ENCODE measurements at regions not wholly inside any gene's neighbourhood (a gene's known extent, or its start where the extent isn't known, plus 50 kb on each side); places are given as distances from the start of the nearest gene placed in this dataset.

DNA sequence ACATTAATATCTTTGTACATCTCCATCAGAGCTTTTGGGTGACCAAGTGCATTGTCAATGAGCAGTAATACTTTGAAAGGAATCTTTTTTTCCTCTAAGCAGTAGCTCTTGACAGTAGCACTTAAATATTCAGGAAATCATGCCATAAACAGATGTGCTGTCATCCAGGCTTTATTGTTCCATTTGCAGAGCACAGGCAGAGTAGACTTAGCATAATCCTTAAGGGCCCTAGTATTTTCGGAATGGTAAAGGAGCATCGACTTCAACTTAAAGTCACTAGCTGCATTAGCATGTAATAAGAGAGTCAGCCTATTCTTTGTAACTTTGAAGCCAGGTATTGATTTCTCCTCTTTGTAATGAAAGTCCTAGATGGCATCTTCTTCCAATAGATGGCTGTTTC lies 121.8 kb upstream of the CWC22 start:
- TF ChIP-seq POLR2A (IDR thresholded peaks at IDR 0.05) (no peak), POLR2AphosphoS5 (IDR thresholded peaks at IDR 0.05) (no peak), EP300 (IDR thresholded peaks at IDR 0.05) (no peak)
- TF ChIP-seq, protein P1, sequence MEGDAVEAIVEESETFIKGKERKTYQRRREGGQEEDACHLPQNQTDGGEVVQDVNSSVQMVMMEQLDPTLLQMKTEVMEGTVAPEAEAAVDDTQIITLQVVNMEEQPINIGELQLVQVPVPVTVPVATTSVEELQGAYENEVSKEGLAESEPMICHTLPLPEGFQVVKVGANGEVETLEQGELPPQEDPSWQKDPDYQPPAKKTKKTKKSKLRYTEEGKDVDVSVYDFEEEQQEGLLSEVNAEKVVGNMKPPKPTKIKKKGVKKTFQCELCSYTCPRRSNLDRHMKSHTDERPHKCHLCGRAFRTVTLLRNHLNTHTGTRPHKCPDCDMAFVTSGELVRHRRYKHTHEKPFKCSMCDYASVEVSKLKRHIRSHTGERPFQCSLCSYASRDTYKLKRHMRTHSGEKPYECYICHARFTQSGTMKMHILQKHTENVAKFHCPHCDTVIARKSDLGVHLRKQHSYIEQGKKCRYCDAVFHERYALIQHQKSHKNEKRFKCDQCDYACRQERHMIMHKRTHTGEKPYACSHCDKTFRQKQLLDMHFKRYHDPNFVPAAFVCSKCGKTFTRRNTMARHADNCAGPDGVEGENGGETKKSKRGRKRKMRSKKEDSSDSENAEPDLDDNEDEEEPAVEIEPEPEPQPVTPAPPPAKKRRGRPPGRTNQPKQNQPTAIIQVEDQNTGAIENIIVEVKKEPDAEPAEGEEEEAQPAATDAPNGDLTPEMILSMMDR (IDR thresholded peaks at IDR 0.05) = no peak
- Histone ChIP-seq H3K4me1 (peaks cover 0 to 16% (median 6%) of the 10 kb centered on the region in 4 donors), H3K36me3 (no peaks in the 10 kb centered on the region), H3K27me3 (no peaks in the 10 kb centered on the region), H3K4me3 (no peak overlapping the region), H3K27ac (no peak overlapping the region), H3K9me3 (no peaks in the 10 kb centered on the region)
- no peak for DNase-seq
- WGBS, 5 donors = 80 to 92% (median 88%) methylated on average over 2 of the region's 2 CpGs
- intact Hi-C loops (cut with DNase I; ENCODE audit: low total_unique reads) = loop anchor here (10.0 kb wide), 1 partner anchor 1336 kb away; no protein-coding TSS in a partner anchor

DNA sequence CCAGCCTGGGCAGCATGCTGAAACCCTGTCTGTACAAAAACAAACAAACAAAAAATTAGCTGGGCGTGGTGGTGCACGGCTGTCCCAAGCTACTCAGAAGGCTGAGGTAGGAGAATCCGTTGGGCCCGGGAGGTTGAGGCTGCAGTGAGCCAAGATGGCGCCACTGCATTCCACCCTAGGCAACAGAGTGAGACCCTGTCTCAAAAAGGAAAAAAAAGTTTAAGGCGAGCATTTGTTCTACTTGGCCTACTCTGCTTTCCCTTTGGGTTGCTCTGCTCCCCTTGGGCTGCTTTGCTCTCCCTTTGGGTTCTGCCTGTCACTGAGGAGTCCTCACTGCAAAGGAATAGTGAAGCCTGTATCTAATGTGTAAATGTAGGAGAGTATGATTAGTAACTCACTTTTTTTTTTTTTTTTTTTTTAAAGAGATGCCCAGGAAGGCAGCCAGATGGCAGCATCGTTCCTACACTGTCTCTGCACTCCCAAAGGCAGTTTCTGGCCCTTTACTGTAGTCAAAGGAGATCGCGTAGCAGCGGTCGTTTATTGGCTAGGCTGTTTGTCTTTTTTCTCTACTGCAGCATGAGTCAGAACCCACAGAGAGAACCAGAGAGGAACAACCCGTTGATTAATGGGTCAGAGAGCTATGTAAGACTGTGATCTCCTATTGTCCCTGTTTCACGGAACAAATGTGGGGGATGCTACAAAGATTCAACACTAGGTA lies 118.3 kb upstream of the CWC22 start:
- intact Hi-C loops (cut with DNase I; ENCODE audit: low total_unique reads) = loop anchor here (10.0 kb wide), 1 partner anchor 1339 kb away; no protein-coding TSS in a partner anchor

GRCh38 chr2:180124273-180125139 lies 117.4 kb upstream of the CWC22 start:
- peak in 1 of 2 donors; percentile 81 for DNase-seq
- no peak overlapping the region for H3K27ac ChIP-seq
- TF ChIP-seq POLR2AphosphoS5 (IDR thresholded peaks at IDR 0.05) = no peak
- TF ChIP-seq, protein P1 (IDR thresholded peaks at IDR 0.05) = peak in 5 of 7 experiments; percentile 35 to 63 (median 46)
- no peak for TF ChIP-seq EP300 (IDR thresholded peaks at IDR 0.05)
- intact Hi-C loops (cut with DNase I; ENCODE audit: low total_unique reads) = loop anchor here (10.0 kb wide), 1 partner anchor 1340 kb away; no protein-coding TSS in a partner anchor
- no peak overlapping the region for H3K4me3 ChIP-seq
- H3K4me1 ChIP-seq = peaks cover 0 to 16% (median 6%) of the 10 kb centered on the region in 4 donors
- 18 to 24% (median 20%) methylated on average over 8 of the region's 8 CpGs for WGBS, 5 donors
- H3K36me3 ChIP-seq = no peaks in the 10 kb centered on the region
- H3K9me3 ChIP-seq = no peaks in the 10 kb centered on the region
- H3K27me3 ChIP-seq = no peaks in the 10 kb centered on the region

More for the DNA sequence above, 118.3 kb upstream of the CWC22 start:
- no peaks in the 10 kb centered on the region for H3K9me3 ChIP-seq
- no peak for TF ChIP-seq POLR2A (IDR thresholded peaks at IDR 0.05)
- TF ChIP-seq, protein P1 (IDR thresholded peaks at IDR 0.05) = peak in 4 of 7 experiments; percentile 27 to 63 (median 44)
- no peak for TF ChIP-seq EP300 (IDR thresholded peaks at IDR 0.05)
- no peak for TF ChIP-seq POLR2AphosphoS5 (IDR thresholded peaks at IDR 0.05)
- no peak overlapping the region for H3K27ac ChIP-seq
- WGBS, 5 donors = 14 to 29% (median 20%) methylated on average over 13 of the region's 13 CpGs
- peak; percentile 66 to 93 for DNase-seq
- peaks cover 0 to 16% (median 6%) of the 10 kb centered on the region in 4 donors for H3K4me1 ChIP-seq
- H3K27me3 ChIP-seq = no peaks in the 10 kb centered on the region
- H3K36me3 ChIP-seq = no peaks in the 10 kb centered on the region
- H3K4me3 ChIP-seq = no peak overlapping the region

DNA sequence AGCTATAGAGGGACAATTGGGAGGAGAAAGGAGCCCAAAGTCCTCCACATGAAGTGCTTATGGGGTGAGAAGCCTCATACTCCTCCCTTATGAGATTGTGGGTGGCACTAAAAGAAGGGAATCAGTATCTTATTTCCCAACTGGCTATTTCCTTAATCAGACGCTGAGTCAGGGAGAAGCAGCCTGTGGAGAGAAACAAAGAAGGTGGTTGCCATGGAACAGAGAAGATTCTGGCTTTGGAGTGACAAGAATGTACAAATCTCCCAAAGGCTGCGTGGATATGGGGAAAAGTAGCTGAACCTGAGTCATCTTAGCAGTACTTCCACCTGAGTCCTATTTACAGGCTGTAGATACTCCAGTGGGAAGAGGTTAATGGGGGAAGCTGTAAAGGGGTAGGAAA lies 115.8 kb upstream of the CWC22 start:
- Histone ChIP-seq H3K27me3 (no peaks in the 10 kb centered on the region), H3K27ac (no peak overlapping the region), H3K36me3 (no peaks in the 10 kb centered on the region), H3K4me3 (no peak overlapping the region), H3K4me1 (peaks cover 0 to 16% (median 6%) of the 10 kb centered on the region in 4 donors), H3K9me3 (no peaks in the 10 kb centered on the region)
- intact Hi-C loops (cut with DNase I; ENCODE audit: low total_unique reads) = loop anchor here (10.0 kb wide), 1 partner anchor 1342 kb away; no protein-coding TSS in a partner anchor
- no peak for TF ChIP-seq POLR2AphosphoS5 (IDR thresholded peaks at IDR 0.05)
- TF ChIP-seq, protein P1 (IDR thresholded peaks at IDR 0.05) = no peak
- no peak for TF ChIP-seq EP300 (IDR thresholded peaks at IDR 0.05)
- TF ChIP-seq POLR2A (IDR thresholded peaks at IDR 0.05) = no peak
- 56 to 73% (median 71%) methylated on average over 2 of the region's 2 CpGs for WGBS, 5 donors
- DNase-seq = no peak
